G401.6 (cell line): ENCODE measurements at regions not wholly inside any gene's neighbourhood (a gene's known extent, or its start where the extent isn't known, plus 50 kb on each side); places are given as distances from the start of the nearest gene placed in this dataset.
"Not testable (repeated sequence)": the region's sequence is repeated elsewhere in the genome, so short reads cannot be mapped to it uniquely, and the experiment has no call there.

Source experiments
- FAIRE-seq: peaks from 2 replicates; lab custom pipeline; 2012; peaks lifted over from hg19 to GRCh38; lab: Jason Lieb, UNC

DNA sequence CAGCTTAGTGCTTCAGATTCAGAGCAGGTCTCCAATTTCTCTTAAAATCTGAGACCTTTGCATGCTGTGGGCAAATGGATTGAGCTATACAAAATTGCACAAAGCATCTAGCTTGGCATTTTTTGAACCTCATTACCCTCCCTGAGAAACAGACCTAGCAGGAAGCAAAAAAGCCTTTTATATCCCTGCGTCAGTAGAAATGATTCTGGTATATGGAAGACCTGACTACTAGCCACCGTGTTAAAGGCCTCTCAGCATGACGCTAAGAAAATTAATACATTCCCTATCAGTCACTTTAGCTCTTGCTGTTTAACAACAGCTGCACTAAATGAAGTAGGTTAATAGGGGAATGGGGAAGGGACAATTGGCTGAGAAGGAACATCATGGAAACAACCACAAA is 110.7 kb upstream of the SMLR1 start:
- FAIRE-seq, result no peak

DNA sequence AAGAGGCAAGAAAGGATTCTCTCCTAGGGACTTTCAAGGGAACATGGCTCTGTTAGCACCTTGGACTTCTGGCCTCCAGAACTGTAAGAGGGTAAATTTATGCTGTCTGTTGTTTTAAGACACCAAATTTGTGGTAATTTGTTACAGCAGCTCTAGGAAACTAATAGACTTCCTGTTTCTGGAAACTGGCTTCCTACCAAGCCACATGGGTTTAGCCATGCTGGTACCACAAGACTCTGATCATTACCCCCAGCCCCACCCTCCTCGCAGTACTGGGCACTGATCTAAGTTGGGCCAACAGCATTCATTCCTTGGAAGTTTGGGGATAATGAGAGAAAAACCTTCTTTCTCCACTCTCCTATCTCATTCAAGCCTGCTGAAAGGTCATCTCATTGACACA is 109.5 kb upstream of the SMLR1 start:
- FAIRE-seq, result no peak

- FAIRE-seq, result no peak
These were observed 107.0 kb upstream of the SMLR1 start for GRCh38 chr6:130720076-130720715.

- no peak for FAIRE-seq
These were observed 103.1 kb upstream of the SMLR1 start for GRCh38 chr6:130724089-130724488.

GRCh38 chr6:130725551-130725950 is 101.7 kb upstream of the SMLR1 start:
- no peak for FAIRE-seq

DNA sequence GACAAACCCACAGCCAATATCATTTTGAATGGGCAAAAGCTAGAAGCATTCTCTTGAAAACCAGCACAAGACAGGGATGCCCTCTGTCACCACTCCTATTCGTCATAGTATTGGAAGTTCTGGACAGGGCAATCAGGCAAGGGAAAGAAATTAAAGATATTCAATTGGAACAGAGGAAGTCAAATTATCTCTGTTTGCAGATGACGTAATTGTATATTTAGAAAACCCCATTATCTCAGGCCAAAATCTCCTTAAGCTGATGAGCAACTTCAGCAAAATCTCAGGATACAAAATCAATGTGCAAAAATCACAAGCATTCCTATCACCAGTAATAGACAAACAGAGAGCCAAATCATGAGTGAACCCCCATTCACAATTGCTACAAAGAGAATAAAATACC is 99.1 kb upstream of the SMLR1 start:
- FAIRE-seq, result not testable (repeated sequence)

DNA sequence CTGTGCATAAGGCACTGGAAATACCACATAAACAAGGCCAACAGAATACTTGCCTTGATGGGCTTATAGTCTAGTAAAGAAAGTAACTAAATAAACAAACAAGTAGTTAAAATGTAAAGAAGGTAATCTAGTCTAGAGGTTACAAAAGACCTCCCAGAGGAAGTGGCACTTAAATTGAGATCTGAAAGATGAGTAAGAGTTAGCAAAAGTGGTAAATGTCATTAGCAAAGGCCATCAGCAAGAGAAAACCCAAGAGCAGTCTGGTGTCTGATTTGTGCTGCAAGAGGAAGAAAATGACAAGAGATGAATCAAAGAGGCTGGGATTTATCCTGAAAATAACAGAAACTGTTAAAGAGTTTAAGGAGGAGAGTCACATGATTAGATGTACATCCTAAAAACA is 96.6 kb upstream of the SMLR1 start:
- FAIRE-seq, result no peak

- no peak for FAIRE-seq
These were observed 93.0 kb upstream of the SMLR1 start for GRCh38 chr6:130734161-130734560.

DNA sequence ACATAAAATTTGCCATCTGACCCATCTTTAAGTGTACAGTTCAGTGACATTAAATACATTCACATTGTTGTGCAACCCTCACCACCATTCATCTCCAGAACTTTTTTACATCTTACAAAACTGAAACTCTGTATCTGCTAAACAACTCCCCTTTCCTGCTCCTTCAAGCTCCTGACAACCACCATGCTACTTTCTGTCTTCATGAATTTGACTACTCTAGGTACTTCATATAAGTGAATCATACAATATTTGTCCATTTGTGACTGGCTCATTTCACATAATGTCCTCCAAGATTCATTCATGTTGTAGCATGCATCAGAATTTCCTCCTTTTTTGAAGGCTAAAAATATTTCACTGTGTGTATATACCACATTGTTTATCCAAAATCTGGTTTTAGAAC is 86.9 kb upstream of the SMLR1 start:
- FAIRE-seq, result no peak

DNA sequence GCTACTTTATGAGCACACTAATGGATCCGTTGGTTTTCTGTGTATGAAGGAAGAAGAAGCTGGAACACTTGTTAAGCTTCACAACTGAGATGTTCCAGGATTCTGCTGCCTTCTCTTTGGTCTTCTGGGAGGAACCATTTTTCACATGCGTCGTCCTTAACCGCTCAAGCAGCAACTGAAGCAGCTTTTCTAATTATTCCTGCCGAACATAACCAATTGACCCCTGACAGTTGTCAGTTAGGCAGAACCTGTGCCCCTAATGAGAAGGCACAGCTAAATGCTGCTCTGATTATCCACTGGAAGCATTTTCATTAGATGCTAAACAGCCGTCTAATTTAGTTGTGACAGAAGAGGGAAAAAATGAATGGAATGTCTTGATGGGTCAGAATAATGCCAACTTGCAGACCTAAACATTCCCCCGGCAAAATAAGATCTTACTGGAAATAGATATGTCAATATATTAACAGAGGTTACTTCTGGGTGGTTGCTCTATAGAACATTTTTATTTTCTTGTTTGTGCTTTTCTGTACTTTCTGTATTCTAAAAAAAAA is 85.0 kb upstream of the SMLR1 start:
- FAIRE-seq, result no peak

DNA sequence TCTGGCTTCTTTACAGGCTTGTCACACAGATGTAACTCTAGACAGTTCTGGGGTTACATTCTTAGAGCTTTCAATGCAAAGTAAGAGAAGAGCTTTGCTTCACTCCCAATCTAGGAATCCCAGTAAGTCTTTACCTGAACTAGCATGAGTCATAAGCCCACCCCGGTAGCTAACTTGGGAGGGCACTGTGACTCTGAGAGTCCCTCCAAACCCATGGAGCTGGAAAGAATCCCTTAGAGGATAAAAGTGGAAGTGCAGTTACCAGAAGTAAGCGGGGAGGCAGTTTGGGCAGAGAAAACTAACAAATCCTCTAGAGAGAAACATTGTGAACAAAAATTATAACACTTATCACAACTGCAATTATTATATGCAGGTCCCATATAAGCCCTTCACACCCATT is 84.0 kb upstream of the SMLR1 start:
- no peak for FAIRE-seq

DNA sequence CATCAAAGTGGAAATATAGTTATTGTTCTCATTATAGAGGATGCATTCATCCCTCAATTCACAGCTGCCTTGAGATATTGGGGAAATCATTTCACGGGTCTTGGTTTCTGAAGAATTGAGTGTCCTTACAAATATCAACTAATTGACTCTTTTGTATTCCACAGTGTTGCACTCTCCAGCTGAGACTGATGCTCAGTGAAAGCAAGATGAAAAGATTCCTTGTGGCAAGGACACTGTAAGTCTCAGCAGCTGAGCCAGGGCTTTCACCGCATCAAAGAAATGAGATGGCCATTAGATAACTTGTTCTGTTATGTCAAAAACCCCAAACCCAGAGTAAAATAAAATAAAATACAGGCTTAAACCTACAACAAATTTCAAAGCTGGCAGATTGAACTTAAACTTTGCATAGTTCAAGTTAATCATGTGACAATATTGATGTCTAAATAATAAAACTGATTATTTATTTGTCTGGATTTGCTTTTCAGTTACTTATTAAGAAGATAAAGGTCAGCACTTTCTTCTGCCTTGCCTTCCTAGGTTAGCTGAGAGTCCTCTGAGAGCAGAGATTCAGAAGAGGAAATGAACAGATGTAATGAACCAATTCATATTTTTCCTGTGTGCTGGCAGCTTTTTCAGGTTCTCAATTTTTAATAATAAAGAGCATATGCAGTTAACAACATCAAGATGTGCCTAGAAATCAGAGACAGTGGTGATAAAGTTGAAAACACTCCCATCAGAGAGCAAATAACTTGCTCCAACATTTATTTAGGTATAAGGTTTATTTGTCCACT is 82.4 kb upstream of the SMLR1 start:
- FAIRE-seq, result no peak

DNA sequence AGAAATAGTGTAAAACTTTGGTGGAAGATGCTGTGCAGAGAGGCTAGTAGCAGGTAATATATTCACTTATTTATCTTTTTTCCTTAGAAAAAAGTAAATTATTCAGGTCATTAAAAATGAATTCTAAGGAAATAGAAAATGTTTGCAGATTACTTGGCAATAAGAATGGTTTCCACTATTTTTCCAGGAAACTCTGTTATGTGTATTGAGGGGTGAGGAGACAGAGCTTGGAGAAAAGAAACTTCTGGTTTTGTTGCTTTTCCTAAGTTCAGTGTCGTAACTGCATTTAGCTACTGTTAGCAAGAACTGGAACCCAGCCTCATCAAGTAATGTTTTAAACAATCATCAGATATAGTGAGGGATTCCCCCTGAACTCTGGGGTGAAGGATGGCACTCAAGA is 79.2 kb upstream of the SMLR1 start:
- FAIRE-seq, result no peak

DNA sequence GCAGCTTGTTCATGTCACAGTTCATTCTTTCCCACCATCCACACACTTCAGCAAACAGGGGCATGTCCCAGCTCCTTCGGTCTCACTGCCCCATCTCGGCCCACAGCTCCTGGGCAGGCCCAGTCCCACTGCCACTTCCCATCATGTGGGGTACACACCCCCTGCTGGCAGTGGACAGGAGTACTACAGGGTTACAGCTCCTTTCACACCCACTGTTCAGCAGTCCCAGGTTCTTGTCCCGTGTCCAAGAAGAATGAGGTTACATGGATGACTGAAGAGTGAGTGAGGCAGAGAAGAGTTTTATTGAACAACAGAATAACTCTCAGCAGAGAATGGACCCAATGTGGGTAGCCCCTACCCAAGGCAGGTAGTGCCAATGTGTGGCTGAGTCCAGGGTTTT is 77.8 kb upstream of the SMLR1 start:
- no peak for FAIRE-seq

- FAIRE-seq, result no peak
These were observed 74.9 kb upstream of the SMLR1 start for GRCh38 chr6:130752267-130752666.

DNA sequence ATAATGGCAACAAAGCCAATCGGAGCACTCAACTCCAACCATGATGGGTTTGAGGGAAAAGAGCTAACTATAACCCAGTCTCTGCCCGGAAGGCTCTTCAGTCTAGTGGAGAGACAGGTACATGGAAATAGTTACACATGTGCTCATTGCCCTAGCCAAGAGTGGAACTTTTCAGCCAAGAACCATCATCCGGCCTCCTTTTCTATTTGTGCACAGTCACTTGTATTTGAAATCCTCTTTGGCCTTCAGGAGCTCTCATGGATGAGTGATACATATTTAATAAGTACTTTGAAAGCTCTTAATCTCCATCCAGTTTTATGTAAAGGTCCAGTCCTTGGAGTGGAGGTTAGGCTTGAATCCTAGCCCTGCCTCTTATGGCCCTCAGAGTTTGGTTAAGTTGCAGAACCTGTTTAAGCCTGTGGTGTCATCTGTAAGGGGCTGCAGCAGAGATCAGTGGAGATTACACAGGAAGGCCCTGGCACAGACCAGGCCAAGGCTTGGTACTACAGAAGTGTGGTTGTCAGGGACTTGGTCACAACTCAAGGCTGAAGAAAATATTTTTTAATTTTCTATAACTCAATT is 72.3 kb upstream of the SMLR1 start:
- no peak for FAIRE-seq

- FAIRE-seq, result no peak
These were observed 71.7 kb upstream of the SMLR1 start for GRCh38 chr6:130755368-130756034.

DNA sequence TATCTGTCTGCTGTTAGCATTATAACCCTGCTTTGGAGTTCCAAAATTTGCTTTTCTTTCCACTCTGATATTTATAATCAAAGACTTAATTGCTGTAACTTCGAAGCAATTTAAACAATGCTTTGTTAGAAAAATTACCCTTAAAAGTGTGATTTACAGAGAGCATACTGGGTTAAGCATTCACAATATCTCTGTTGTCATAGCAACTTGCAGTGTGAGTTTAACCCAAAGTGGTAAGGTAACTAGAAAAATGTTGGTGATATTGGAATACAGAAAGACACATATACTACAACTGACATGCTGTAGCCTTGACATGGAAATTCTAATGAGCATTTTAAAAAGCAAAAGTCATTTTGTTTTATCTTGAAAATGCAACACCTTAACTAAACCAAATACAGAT is 70.4 kb upstream of the SMLR1 start:
- FAIRE-seq, result no peak

GRCh38 chr6:130758813-130759212 is 68.4 kb upstream of the SMLR1 start:
- no peak for FAIRE-seq

GRCh38 chr6:130760006-130760405 is 67.2 kb upstream of the SMLR1 start:
- no peak for FAIRE-seq

GRCh38 chr6:130761286-130761685 is 65.9 kb upstream of the SMLR1 start:
- FAIRE-seq, result no peak

DNA sequence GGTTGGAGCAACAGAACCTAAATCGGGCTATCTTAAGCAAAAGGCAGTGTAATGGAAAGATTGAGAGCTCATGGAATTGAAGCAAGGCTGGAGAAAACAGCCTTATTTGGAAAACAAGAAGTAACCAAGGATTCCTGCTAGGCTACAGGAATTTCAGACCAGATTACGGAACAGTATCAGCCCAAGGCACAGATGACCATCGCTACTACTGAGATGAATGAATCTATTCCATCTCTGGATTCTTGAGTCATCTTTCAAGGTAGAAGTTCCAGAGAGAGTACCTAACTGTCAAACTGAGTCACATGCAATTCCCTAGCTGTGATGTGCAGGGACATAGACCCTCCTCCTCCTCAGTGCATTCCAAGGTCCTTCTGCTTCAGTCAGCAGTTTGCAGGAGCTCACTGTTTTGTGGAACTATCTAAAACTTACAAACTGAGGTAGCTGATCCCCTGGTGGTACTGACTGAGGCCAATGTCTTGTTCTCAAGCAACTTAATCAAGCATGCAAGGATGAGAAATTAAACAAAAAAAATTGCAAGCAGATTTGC is 62.0 kb upstream of the SMLR1 start:
- no peak for FAIRE-seq
